Fibroblast of the aortic adventitia (primary cell): ENCODE measurements at regions not wholly inside any gene's neighbourhood (a gene's known extent, or its start where the extent isn't known, plus 50 kb on each side); places are given as distances from the start of the nearest gene placed in this dataset.

Experiments used
- DNase-seq: peaks from one replicate; pipeline ENCODE4 v3.0.0-alpha.2; 2010; ENCODE audit warnings: low read depth
- H3K4me3 ChIP-seq: 2 replicates; pipeline ENCODE4 v1.5.1; 2011; ENCODE audit warnings: low read depth, mild to moderate bottlenecking, control low read depth, low read length, moderate library complexity
- TF ChIP-seq, protein P1 (sequence below): IDR thresholded peaks from 2 replicates; pipeline ENCODE4 v1.5.1; 2011; ENCODE audit warnings: mild to moderate bottlenecking, low read length, control low read depth, inconsistent platforms; ENCODE audit not compliant: insufficient read depth

DNA sequence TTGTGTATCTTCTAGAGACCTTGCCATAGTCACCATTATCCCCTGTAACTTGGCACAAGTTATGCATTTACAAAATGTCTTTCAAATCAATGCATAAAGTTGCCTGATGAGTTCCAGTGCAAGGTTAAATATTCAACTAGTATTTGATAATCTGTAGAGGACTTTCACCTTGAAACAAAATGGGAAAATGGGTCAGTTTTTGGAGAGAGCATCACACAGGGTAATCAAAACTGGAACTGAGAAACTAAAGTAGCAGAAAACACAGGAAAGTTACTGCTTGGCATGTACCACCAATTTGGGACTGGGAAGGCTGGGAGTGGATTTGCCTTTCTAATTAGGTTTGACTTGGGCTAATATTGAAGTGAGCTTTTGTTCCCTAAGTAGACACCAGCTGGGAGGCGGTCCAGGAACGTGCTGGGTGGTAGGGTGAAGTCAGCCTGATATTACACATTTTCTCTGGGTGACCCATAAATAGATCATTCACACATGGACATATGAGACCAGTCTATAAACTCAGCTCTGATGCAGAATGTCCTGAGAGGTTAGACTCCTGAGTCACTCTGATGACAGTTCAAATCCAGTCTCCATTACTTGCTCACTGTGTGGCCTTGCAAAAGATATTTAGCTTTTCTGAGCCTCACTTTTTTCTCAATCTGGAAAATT lies 152.3 kb downstream of the PCTP start:
- H3K4me3 ChIP-seq, result no peak overlapping the region
- TF ChIP-seq, protein P1, sequence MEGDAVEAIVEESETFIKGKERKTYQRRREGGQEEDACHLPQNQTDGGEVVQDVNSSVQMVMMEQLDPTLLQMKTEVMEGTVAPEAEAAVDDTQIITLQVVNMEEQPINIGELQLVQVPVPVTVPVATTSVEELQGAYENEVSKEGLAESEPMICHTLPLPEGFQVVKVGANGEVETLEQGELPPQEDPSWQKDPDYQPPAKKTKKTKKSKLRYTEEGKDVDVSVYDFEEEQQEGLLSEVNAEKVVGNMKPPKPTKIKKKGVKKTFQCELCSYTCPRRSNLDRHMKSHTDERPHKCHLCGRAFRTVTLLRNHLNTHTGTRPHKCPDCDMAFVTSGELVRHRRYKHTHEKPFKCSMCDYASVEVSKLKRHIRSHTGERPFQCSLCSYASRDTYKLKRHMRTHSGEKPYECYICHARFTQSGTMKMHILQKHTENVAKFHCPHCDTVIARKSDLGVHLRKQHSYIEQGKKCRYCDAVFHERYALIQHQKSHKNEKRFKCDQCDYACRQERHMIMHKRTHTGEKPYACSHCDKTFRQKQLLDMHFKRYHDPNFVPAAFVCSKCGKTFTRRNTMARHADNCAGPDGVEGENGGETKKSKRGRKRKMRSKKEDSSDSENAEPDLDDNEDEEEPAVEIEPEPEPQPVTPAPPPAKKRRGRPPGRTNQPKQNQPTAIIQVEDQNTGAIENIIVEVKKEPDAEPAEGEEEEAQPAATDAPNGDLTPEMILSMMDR, result no peak
- no peak for DNase-seq

DNA sequence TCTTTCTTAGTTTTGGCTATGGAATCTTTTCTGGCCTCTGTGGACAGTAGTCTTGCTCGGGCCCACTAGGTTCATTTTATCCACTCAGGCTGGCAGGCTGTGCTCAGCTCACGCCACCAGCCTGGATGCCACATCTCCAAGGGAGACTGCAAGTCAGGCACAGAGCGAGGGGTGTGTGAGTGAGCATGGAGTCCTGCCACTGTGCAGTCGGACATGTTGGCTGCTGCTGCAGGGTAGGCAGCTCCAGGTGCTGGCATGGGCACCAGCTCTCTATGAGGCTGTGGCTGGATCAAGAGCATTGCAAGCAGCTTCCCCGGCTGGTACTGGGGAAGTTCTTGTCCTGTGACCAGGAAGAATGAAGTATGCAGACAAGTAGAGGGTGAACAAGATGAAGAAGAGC lies 158.9 kb downstream of the PCTP start:
- H3K4me3 ChIP-seq, result no peak overlapping the region
- TF ChIP-seq, protein P1, result no peak
- DNase-seq, result no peak

- DNase-seq, result no peak
- TF ChIP-seq, protein P1, result no peak
- no peak overlapping the region for H3K4me3 ChIP-seq
Measured at GRCh38 chr17:55911186-55911585, 160.3 kb downstream of the PCTP start.

- H3K4me3 ChIP-seq, result no peak overlapping the region
- no peak for DNase-seq
- TF ChIP-seq, protein P1, result no peak
Measured at GRCh38 chr17:55925440-55925839, 174.6 kb downstream of the PCTP start.

DNA sequence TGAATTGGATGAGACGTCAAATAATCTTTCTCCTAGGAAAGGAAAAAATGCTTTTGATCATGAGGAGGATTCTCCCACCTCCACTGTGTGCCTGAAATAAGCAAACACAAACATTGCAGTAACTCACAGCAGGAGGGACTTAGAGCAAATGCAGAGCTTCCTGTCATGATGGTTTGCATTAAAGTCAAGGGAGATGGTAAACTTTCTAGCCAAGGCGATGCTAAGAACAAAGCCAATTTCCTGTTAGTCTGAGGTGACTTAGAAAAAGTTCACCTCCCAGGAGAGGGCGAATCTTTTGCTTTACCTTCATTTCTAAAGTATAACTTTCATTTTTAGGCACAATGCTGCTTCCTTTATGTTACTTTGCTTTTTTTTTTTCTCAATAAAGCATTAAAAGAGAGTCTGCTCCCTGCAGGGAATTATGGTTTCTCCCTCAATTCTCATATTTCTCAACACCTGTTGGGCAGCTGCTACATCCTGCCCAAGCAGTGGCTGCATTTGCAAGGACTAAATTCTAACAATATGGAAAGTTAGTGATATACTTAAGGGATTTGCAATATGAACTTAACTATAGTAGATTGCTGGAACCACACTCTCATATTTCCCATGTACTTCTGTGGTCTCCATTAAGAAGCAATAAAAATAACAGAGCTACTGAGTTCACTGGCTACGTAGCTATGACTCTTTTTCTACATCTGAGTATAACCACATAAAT lies 175.6 kb downstream of the PCTP start:
- H3K4me3 ChIP-seq, result no peak overlapping the region
- TF ChIP-seq, protein P1, result no peak
- DNase-seq, result no peak

GRCh38 chr17:55930291-55930809 lies 179.5 kb downstream of the PCTP start:
- TF ChIP-seq, protein P1, result no peak
- H3K4me3 ChIP-seq, result no peak overlapping the region
- no peak for DNase-seq
